ENCODE measurements at regions not wholly inside any gene's neighbourhood (a gene's known extent, or its start where the extent isn't known, plus 50 kb on each side); places are given as distances from the start of the nearest gene placed in this dataset.

- Histone ChIP-seq H3K9ac (ENCODE audit: low read length) (no peak overlapping the region), H4K20me1 (ENCODE audit: insufficient read depth, low read length) (no peaks in the 10 kb centered on the region), H3K9me3 (ENCODE audit: insufficient read depth, low read depth, low read length) (no peaks in the 10 kb centered on the region), H3K4me3 (ENCODE audit: insufficient read depth, low read depth, low read length) (no peak overlapping the region), H3K4me2 (ENCODE audit: low read length) (no peak overlapping the region), H2AFZ (ENCODE audit: low read depth, low read length) (no peak overlapping the region), H3K27ac (ENCODE audit: low read depth, low read length) (no peak overlapping the region), H3K4me1 (ENCODE audit: insufficient read depth, low read length) (peaks cover 27% of the 10 kb centered on the region), H3K79me2 (ENCODE audit: insufficient read depth, low read length) (no peaks in the 10 kb centered on the region), H3K27me3 (ENCODE audit: insufficient read depth, low read length) (no peaks in the 10 kb centered on the region), H3K36me3 (ENCODE audit: insufficient read depth, low read length) (no peaks in the 10 kb centered on the region)
- no peaks in the 10 kb centered on the region for H3K27me3 Mint-ChIP-seq (ENCODE audit: low read depth, unreplicated experiment)
- H3K36me3 Mint-ChIP-seq (ENCODE audit: low read depth, unreplicated experiment), result no peaks in the 10 kb centered on the region
- H3K9me3 Mint-ChIP-seq (ENCODE audit: unreplicated experiment), result no peaks in the 10 kb centered on the region
- no peak overlapping the region for H3K27ac Mint-ChIP-seq (ENCODE audit: unreplicated experiment)
- TF ChIP-seq, protein P1, sequence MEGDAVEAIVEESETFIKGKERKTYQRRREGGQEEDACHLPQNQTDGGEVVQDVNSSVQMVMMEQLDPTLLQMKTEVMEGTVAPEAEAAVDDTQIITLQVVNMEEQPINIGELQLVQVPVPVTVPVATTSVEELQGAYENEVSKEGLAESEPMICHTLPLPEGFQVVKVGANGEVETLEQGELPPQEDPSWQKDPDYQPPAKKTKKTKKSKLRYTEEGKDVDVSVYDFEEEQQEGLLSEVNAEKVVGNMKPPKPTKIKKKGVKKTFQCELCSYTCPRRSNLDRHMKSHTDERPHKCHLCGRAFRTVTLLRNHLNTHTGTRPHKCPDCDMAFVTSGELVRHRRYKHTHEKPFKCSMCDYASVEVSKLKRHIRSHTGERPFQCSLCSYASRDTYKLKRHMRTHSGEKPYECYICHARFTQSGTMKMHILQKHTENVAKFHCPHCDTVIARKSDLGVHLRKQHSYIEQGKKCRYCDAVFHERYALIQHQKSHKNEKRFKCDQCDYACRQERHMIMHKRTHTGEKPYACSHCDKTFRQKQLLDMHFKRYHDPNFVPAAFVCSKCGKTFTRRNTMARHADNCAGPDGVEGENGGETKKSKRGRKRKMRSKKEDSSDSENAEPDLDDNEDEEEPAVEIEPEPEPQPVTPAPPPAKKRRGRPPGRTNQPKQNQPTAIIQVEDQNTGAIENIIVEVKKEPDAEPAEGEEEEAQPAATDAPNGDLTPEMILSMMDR (IDR thresholded peaks at IDR 0.05; ENCODE audit: insufficient read depth, low read depth, low read length), result peak; percentile 25
- no peak for TF ChIP-seq EZH2 (IDR thresholded peaks at IDR 0.05; ENCODE audit: insufficient read depth, low read length)
- H3K4me3 Mint-ChIP-seq (ENCODE audit: unreplicated experiment), result no peak overlapping the region
- FAIRE-seq (no peak), DNase-seq (ENCODE audit: low read depth) (no peak)
- peaks cover 33% of the 10 kb centered on the region for H3K4me1 Mint-ChIP-seq (ENCODE audit: low read depth, unreplicated experiment)
Observed at GRCh38 chr5:82349652-82350051, 71.5 kb upstream of the RPS23 start.

DNA sequence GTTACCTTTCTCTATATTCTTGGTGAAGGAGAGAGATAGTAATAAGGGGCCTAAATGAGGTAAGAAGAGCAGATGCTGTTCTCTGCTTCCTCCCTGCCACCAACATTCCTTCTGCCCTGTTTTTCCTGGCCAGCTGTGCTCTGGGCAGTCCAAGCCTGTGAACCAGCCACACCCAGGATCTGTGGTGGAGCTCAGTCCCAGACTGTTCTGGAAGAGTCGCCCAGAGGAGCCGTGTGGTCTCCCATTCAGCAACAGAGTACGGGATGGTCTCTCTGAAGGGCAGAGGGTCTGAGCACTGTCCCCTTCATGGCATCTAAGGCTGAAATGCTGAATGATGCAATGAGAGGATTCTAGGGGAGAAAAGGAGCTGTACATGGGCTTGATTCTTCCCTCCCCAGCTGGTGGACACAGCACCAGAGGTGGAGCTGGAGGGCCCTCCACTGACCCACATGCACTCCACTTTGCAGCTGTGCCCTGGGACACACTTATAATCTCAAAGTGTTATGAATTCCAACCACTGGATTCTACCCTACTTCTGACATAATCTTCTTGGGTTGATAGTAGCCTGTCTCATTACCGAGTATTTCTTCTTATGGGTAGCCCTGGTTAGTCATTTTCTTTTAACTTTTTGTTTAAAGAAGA is 70.8 kb upstream of the RPS23 start:
- Histone ChIP-seq H2AFZ (ENCODE audit: low read depth, low read length) (no peak overlapping the region), H4K20me1 (ENCODE audit: insufficient read depth, low read length) (no peaks in the 10 kb centered on the region), H3K4me1 (ENCODE audit: insufficient read depth, low read length) (peaks cover 27% of the 10 kb centered on the region), H3K27me3 (ENCODE audit: insufficient read depth, low read length) (no peaks in the 10 kb centered on the region), H3K9ac (ENCODE audit: low read length) (no peak overlapping the region), H3K9me3 (ENCODE audit: insufficient read depth, low read depth, low read length) (no peaks in the 10 kb centered on the region), H3K27ac (ENCODE audit: low read depth, low read length) (no peak overlapping the region), H3K36me3 (ENCODE audit: insufficient read depth, low read length) (no peaks in the 10 kb centered on the region), H3K4me2 (ENCODE audit: low read length) (peak overlapping the region; percentile 1), H3K4me3 (ENCODE audit: insufficient read depth, low read depth, low read length) (no peak overlapping the region), H3K79me2 (ENCODE audit: insufficient read depth, low read length) (no peaks in the 10 kb centered on the region)
- FAIRE-seq, result no peak
- H3K4me1 Mint-ChIP-seq (ENCODE audit: low read depth, unreplicated experiment), result peaks cover 33% of the 10 kb centered on the region
- peak; percentile 59 for DNase-seq (ENCODE audit: low read depth)
- no peaks in the 10 kb centered on the region for H3K36me3 Mint-ChIP-seq (ENCODE audit: low read depth, unreplicated experiment)
- TF ChIP-seq, protein P1 (IDR thresholded peaks at IDR 0.05; ENCODE audit: insufficient read depth, low read depth, low read length), result no peak
- no peak for TF ChIP-seq EZH2 (IDR thresholded peaks at IDR 0.05; ENCODE audit: insufficient read depth, low read length)
- H3K4me3 Mint-ChIP-seq (ENCODE audit: unreplicated experiment), result no peak overlapping the region
- peak overlapping the region; percentile 92 for H3K27ac Mint-ChIP-seq (ENCODE audit: unreplicated experiment)
- H3K9me3 Mint-ChIP-seq (ENCODE audit: unreplicated experiment), result no peaks in the 10 kb centered on the region
- H3K27me3 Mint-ChIP-seq (ENCODE audit: low read depth, unreplicated experiment), result no peaks in the 10 kb centered on the region

DNA sequence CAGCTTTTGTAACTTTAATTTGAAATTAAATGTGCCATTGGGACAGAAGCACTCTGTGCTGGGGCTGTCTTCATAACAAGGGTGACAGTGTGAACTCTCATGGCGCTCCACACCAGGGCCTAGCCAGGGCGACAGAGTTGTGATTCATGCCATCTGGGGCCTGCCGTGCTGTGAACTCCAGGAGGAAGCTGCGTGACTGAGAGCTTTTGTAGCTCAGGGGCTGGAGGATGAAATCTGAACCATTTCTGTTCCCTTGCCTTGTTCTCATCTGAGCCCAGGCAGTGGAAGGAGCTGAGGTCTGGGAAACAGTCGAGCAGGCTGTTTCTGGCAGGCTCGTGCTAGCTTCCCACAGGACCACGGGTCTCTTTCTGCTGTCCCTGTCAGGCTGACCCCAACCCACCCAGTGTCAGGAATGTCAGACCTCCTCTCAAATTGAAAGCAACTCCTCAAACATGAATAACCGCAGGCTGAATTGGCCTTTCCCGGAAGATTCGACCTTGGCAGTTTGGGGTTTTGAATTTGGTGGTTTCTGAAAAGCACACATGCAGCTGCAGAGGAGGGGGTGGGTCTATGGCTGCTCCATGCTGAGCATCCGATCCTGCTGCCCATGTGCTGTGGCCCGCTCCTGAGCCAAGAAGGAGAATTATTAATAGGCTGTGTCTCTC is 69.2 kb upstream of the RPS23 start:
- no peaks in the 10 kb centered on the region for H3K27me3 Mint-ChIP-seq (ENCODE audit: low read depth, unreplicated experiment)
- peak overlapping the region; percentile 73 for H3K27ac ChIP-seq (ENCODE audit: low read depth, low read length)
- peaks cover 24% of the 10 kb centered on the region for H3K4me1 ChIP-seq (ENCODE audit: insufficient read depth, low read length)
- peaks cover 29% of the 10 kb centered on the region for H3K4me1 Mint-ChIP-seq (ENCODE audit: low read depth, unreplicated experiment)
- peak overlapping the region; percentile 82 for H2AFZ ChIP-seq (ENCODE audit: low read depth, low read length)
- no peak overlapping the region for H3K4me3 Mint-ChIP-seq (ENCODE audit: unreplicated experiment)
- no peak overlapping the region for H3K4me3 ChIP-seq (ENCODE audit: insufficient read depth, low read depth, low read length)
- no peaks in the 10 kb centered on the region for H3K9me3 Mint-ChIP-seq (ENCODE audit: unreplicated experiment)
- H3K27ac Mint-ChIP-seq (ENCODE audit: unreplicated experiment), result peak overlapping the region; percentile 90
- H3K36me3 Mint-ChIP-seq (ENCODE audit: low read depth, unreplicated experiment), result no peaks in the 10 kb centered on the region
- H3K9me3 ChIP-seq (ENCODE audit: insufficient read depth, low read depth, low read length), result no peaks in the 10 kb centered on the region
- TF ChIP-seq EZH2 (IDR thresholded peaks at IDR 0.05; ENCODE audit: insufficient read depth, low read length), result no peak
- TF ChIP-seq, protein P1 (IDR thresholded peaks at IDR 0.05; ENCODE audit: insufficient read depth, low read depth, low read length), result no peak
- peak overlapping the region; percentile 58 for H3K9ac ChIP-seq (ENCODE audit: low read length)
- no peaks in the 10 kb centered on the region for H3K36me3 ChIP-seq (ENCODE audit: insufficient read depth, low read length)
- H3K4me2 ChIP-seq (ENCODE audit: low read length), result peak overlapping the region; percentile 66
- peak; percentile 94 for DNase-seq (ENCODE audit: low read depth)
- H4K20me1 ChIP-seq (ENCODE audit: insufficient read depth, low read length), result no peaks in the 10 kb centered on the region
- no peaks in the 10 kb centered on the region for H3K27me3 ChIP-seq (ENCODE audit: insufficient read depth, low read length)
- FAIRE-seq, result peak; percentile 13
- no peaks in the 10 kb centered on the region for H3K79me2 ChIP-seq (ENCODE audit: insufficient read depth, low read length)
